Vagina (tissue), 2 donors: ENCODE measurements at regions not wholly inside any gene's neighbourhood (a gene's known extent, or its start where the extent isn't known, plus 50 kb on each side); places are given as distances from the start of the nearest gene placed in this dataset.

ENCODE experiments used
- DNase-seq, 2 donors: peaks; one replicate each; pipeline ENCODE4 v3.0.0-alpha.2; 2017; ENCODE audit errors: extremely low spot score in 2 of 2
- H3K27ac ChIP-seq: fragments of 200-600 bp; sonication (generic); one replicate; pipeline ENCODE4 v1.5.1; 2019
- H3K27me3 ChIP-seq: fragments of 200-600 bp; sonication (generic); one replicate; pipeline ENCODE4 v1.5.1; 2019
- H3K36me3 ChIP-seq, 2 donors: fragments of 200-600 bp; sonication (generic); one replicate each; pipeline ENCODE4 v1.5.1; 2017 to 2019
- H3K4me1 ChIP-seq: fragments of 200-600 bp; sonication (generic); one replicate; pipeline ENCODE4 v1.5.1; 2019
- H3K4me3 ChIP-seq, 2 donors: fragments of 200-600 bp; sonication (generic); 1 replicate in 1 of 2; 2 replicates in 1 of 2; pipeline ENCODE4 v1.5.1; 2016 to 2019
- H3K9me3 ChIP-seq: fragments of 200-600 bp; sonication (generic); one replicate; pipeline ENCODE4 v1.5.1; 2019
- POLR2A ChIP-seq, 2 donors: fragments of 450-650 bp; IDR thresholded peaks; one replicate each; pipeline ENCODE4 v1.6.1; 2017; ENCODE audit warnings: antibody characterized with exemption in 2 of 2, mild to moderate bottlenecking in 2 of 2, moderate library complexity in 2 of 2
- POLR2AphosphoS5 ChIP-seq, 2 donors: sonication (generic); formaldehyde crosslinking; IDR thresholded peaks; one replicate each; pipeline ENCODE4 v1.9.0; 2017; ENCODE audit warnings: antibody characterized with exemption in 2 of 2, mild to moderate bottlenecking in 2 of 2, low read depth in 1 of 2; ENCODE audit not compliant: insufficient read depth in 1 of 2
- intact Hi-C: fragments of 100-400 bp; cut with DNase I; formaldehyde crosslinking; loops from one replicate; pipeline ENCODE4 v1.15.1; 2023
- TF ChIP-seq, protein P1 (sequence below), 3 experiments: fragments of 450-650 bp in 2 of 3; fragments of 200-600 bp in 1 of 3; sonication (generic) in 1 of 3; IDR thresholded peaks; one replicate each; pipeline ENCODE4 v1.5.1; 2017 to 2019; ENCODE audit warnings: antibody characterized with exemption in 3 of 3, mild to moderate bottlenecking in 2 of 3, moderate library complexity in 2 of 3

DNA sequence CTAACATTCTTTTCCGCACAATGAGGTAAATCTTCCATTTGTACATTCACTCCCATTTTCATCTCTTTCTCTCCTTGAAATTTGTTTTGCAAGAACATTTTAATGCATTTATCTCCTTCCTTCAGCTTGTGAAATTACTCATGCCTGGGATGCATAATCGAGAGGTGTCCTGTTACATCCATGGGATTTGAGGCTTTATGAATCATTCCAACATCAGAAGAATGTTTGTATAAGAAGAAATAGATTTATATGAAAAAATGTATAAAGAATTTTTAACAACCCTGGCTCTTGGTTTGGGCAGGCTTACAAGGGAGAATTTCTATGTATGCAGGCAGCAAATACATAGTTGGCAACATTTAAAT is 93.2 kb upstream of the MBNL1 start:
- intact Hi-C loops: no loop called here
- no peak for DNase-seq
- Histone ChIP-seq H3K27me3 (no peaks in the 10 kb centered on the region), H3K9me3 (no peaks in the 10 kb centered on the region), H3K4me1 (peaks cover 11% of the 10 kb centered on the region), H3K36me3 (no peaks in the 10 kb centered on the region), H3K4me3 (no peak overlapping the region), H3K27ac (no peak overlapping the region)
- no peak for TF ChIP-seq POLR2AphosphoS5 (IDR thresholded peaks at IDR 0.05; ENCODE audit: insufficient read depth in 1 of 2, low read depth in 1 of 2)
- TF ChIP-seq POLR2A (IDR thresholded peaks at IDR 0.05): no peak
- TF ChIP-seq, protein P1, sequence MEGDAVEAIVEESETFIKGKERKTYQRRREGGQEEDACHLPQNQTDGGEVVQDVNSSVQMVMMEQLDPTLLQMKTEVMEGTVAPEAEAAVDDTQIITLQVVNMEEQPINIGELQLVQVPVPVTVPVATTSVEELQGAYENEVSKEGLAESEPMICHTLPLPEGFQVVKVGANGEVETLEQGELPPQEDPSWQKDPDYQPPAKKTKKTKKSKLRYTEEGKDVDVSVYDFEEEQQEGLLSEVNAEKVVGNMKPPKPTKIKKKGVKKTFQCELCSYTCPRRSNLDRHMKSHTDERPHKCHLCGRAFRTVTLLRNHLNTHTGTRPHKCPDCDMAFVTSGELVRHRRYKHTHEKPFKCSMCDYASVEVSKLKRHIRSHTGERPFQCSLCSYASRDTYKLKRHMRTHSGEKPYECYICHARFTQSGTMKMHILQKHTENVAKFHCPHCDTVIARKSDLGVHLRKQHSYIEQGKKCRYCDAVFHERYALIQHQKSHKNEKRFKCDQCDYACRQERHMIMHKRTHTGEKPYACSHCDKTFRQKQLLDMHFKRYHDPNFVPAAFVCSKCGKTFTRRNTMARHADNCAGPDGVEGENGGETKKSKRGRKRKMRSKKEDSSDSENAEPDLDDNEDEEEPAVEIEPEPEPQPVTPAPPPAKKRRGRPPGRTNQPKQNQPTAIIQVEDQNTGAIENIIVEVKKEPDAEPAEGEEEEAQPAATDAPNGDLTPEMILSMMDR (IDR thresholded peaks at IDR 0.05): no peak

DNA sequence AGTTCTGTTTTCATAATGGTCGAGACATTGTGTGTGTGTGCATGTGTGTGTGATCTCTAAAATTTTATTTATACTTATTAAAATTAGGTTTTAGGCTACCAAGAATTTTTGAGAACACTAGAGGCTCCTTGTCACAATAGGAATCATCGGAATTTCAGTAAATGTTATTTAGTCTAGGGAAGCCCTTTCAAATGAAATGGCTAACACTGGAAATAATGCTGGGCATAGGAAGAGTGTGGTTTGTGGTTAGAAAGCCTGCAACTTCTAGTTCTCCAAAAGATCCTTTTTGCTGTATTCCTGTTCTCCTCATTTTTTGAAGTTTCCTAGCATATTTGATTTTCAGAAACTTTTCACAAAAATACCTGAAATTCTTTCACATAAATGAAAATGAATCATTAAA is 92.5 kb upstream of the MBNL1 start:
- no peak for TF ChIP-seq POLR2AphosphoS5 (IDR thresholded peaks at IDR 0.05; ENCODE audit: insufficient read depth in 1 of 2, low read depth in 1 of 2)
- TF ChIP-seq POLR2A (IDR thresholded peaks at IDR 0.05): no peak
- TF ChIP-seq, protein P1 (IDR thresholded peaks at IDR 0.05): no peak
- Histone ChIP-seq H3K27me3 (no peaks in the 10 kb centered on the region), H3K36me3 (no peaks in the 10 kb centered on the region), H3K4me3 (no peak overlapping the region), H3K4me1 (peaks cover 11% of the 10 kb centered on the region), H3K9me3 (no peaks in the 10 kb centered on the region), H3K27ac (no peak overlapping the region)
- intact Hi-C loops: no loop called here
- no peak for DNase-seq

DNA sequence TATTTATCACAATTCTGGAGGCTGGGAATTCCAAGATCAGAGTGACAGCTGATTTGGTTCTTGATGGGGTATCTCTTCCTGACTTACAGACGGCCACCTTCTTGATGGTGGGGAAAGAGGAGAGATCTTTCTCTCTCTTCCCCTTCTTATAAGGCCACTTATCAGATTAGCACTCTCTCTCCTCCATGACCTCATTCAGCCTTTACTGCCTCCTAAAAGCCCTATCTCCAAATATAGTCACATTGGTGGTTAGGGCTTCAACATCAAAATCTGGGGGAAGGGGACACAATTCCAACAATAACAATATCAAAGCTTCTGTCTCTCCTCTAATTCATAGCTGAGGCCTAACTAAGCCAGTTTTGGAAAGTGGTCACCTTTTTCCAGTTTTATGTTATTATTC is 91.7 kb upstream of the MBNL1 start:
- no peaks in the 10 kb centered on the region for H3K27me3 ChIP-seq
- TF ChIP-seq, protein P1 (IDR thresholded peaks at IDR 0.05): no peak
- TF ChIP-seq POLR2A (IDR thresholded peaks at IDR 0.05): no peak
- TF ChIP-seq POLR2AphosphoS5 (IDR thresholded peaks at IDR 0.05; ENCODE audit: insufficient read depth in 1 of 2, low read depth in 1 of 2): no peak
- H3K36me3 ChIP-seq: no peaks in the 10 kb centered on the region
- no peaks in the 10 kb centered on the region for H3K9me3 ChIP-seq
- intact Hi-C loops: no loop called here
- H3K4me1 ChIP-seq: peaks cover 11% of the 10 kb centered on the region
- H3K27ac ChIP-seq: no peak overlapping the region
- no peak for DNase-seq
- H3K4me3 ChIP-seq: no peak overlapping the region

DNA sequence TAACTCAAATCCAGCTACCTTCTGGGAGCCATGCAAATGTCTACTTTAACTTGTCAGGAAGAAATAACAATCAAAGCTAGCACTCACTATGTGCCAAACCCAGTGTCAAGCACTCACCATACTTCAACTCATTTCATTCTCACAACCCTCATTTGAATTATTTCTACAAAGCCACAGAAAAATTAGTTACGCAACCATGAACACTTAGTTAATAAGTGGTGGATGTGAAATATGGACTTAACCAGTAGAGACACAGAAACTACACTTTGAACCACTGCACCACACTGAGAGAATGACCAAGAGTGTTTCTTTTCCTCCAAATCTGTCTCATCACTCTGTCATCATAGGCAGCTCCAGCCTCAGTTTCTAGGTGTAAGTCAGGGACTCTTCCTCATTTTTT is 91.0 kb upstream of the MBNL1 start:
- H3K36me3 ChIP-seq: no peaks in the 10 kb centered on the region
- H3K9me3 ChIP-seq: no peaks in the 10 kb centered on the region
- no peaks in the 10 kb centered on the region for H3K27me3 ChIP-seq
- TF ChIP-seq POLR2A (IDR thresholded peaks at IDR 0.05) (no peak), POLR2AphosphoS5 (IDR thresholded peaks at IDR 0.05; ENCODE audit: insufficient read depth in 1 of 2, low read depth in 1 of 2) (no peak)
- TF ChIP-seq, protein P1 (IDR thresholded peaks at IDR 0.05): no peak
- peaks cover 11% of the 10 kb centered on the region for H3K4me1 ChIP-seq
- intact Hi-C loops: no loop called here
- no peak for DNase-seq
- H3K4me3 ChIP-seq: no peak overlapping the region
- no peak overlapping the region for H3K27ac ChIP-seq

DNA sequence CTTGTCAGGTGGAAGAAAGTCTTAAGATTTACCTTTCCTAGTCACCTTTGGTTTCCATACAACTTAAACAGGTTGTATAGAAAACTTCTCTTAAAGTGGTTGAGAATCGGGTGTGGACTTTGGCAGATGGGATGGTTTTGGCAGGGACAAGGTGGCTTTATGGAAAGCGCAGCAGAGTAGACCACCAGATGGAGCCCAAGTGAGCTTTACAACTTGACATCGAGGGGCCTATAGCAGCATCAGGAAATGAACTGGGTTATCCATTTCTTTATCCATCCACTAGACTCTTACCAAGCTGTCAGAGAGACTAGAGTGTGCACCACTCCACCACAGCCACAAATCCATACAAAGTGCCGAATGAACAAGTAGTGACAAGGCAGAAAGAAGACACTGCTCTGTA is 85.3 kb upstream of the MBNL1 start:
- TF ChIP-seq, protein P1 (IDR thresholded peaks at IDR 0.05): peak in 1 of 3 experiments; percentile 24
- TF ChIP-seq POLR2AphosphoS5 (IDR thresholded peaks at IDR 0.05; ENCODE audit: insufficient read depth in 1 of 2, low read depth in 1 of 2): no peak
- no peaks in the 10 kb centered on the region for H3K27me3 ChIP-seq
- H3K27ac ChIP-seq: no peak overlapping the region
- no peak overlapping the region for H3K4me3 ChIP-seq
- H3K36me3 ChIP-seq: no peaks in the 10 kb centered on the region
- no peaks in the 10 kb centered on the region for H3K9me3 ChIP-seq
- intact Hi-C loops: loop anchor here (10.0 kb wide), 1 partner anchor 261 kb away; no protein-coding TSS in a partner anchor
- H3K4me1 ChIP-seq: no peaks in the 10 kb centered on the region
- DNase-seq: no peak
